Rectal smooth muscle tissue (tissue), 1 donor: ENCODE measurements at regions not wholly inside any gene's neighbourhood (a gene's known extent, or its start where the extent isn't known, plus 50 kb on each side); places are given as distances from the start of the nearest gene placed in this dataset.

Source experiments
- H3K27ac ChIP-seq: one replicate; pipeline ENCODE4 v1.7.0; 2013; ENCODE audit warnings: low read depth, low read length, inconsistent platforms
- H3K27me3 ChIP-seq: one replicate; pipeline ENCODE4 v1.7.0; 2013; ENCODE audit warnings: low read length; ENCODE audit not compliant: control insufficient read depth, insufficient read depth
- H3K36me3 ChIP-seq: one replicate; pipeline ENCODE4 v1.7.0; 2013; ENCODE audit warnings: low read length; ENCODE audit not compliant: control insufficient read depth, insufficient read depth
- H3K4me1 ChIP-seq: one replicate; pipeline ENCODE4 v1.7.0; 2013; ENCODE audit warnings: low read length; ENCODE audit not compliant: control insufficient read depth, insufficient read depth
- H3K4me3 ChIP-seq: one replicate; pipeline ENCODE4 v1.7.0; 2013; ENCODE audit warnings: low read length
- H3K9ac ChIP-seq: one replicate; pipeline ENCODE4 v1.7.0; 2013; ENCODE audit warnings: low read length

DNA sequence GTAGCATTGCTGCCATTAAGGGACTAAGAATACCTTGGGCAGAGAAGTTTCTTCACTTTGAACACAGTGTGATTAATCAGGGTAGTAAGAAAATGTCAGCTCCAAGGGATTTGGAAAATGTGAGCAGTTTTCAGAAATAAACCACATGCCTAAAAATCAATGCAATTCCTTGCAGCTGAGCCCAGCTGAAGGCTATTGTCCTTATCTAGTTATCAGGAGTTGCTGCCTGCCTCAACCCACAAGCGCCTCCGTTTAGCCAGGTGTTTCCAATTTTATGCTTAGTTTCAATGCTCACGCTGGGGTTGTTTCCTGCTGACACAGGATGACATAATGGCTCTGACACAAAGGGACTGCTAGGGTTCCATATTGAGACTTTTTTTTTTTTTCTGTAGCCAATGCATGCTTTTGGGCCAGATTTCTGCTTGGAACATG is 132.3 kb upstream of the ANK3 start:
- Histone ChIP-seq H3K4me3 (no peak overlapping the region), H3K4me1 (no peaks in the 10 kb centered on the region), H3K27me3 (no peaks in the 10 kb centered on the region), H3K27ac (no peak overlapping the region), H3K36me3 (no peaks in the 10 kb centered on the region), H3K9ac (no peak overlapping the region)

DNA sequence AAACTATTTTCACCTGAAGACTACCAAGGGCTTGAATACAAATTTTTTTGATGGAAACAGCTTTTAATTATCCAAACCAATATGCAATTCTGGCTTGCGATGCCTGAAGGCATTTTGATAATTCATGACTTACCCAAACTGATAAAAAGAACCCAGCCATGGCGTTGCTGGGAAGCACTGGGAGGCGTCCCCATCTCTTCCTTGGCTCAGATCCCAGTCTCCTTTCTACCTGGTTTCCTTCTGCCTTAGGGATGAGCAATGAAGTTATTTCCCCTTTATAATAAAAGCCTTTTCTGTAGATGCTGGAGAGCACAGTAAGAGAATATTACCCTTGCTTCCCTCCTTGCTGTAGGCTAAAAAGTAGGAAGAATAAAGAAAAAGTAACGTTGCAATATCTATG is 129.1 kb upstream of the ANK3 start:
- Histone ChIP-seq H3K27ac (no peak overlapping the region), H3K4me1 (no peaks in the 10 kb centered on the region), H3K36me3 (no peaks in the 10 kb centered on the region), H3K9ac (no peak overlapping the region), H3K27me3 (no peaks in the 10 kb centered on the region), H3K4me3 (no peak overlapping the region)

DNA sequence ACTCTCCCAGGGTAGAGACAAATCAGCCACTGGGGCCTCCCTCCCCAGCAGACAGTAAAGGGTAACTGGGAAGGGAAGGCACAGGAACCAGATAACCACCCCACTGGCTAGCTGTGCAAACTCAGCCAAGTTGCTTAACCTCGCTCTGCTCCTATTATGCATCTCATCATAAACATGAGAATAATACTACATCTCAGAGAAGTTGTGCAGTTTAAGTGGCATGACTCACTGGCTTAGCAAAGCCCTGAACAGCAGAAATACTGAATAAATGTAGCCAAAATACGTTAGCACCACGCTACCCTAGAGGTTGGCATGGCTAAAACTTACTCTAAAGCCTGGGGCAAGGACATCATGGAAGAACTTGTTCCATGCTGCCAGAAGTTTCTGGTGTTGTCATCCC is 128.1 kb upstream of the ANK3 start:
- Histone ChIP-seq H3K27ac (no peak overlapping the region), H3K36me3 (no peaks in the 10 kb centered on the region), H3K4me3 (no peak overlapping the region), H3K27me3 (no peaks in the 10 kb centered on the region), H3K9ac (no peak overlapping the region), H3K4me1 (no peaks in the 10 kb centered on the region)

DNA sequence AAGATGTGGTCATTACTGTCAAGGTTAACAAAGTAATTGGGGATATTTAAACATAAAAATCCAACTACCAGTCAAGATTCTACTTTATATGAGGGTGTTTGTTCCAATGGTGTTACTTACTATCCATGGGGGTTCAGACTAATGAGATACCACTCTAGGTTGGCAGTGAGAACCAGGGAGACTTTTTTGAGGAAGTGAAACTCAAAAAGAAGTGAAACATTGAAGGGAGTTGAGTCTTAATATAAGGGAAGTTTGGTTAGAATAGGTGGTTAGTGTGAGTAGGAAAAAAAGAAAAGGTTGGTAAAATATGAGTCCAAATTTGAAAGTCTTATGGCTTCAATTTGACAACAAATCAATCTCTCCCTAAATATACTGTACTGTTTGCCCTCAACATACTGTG is 123.6 kb upstream of the ANK3 start:
- Histone ChIP-seq H3K27ac (no peak overlapping the region), H3K4me1 (no peaks in the 10 kb centered on the region), H3K36me3 (no peaks in the 10 kb centered on the region), H3K4me3 (no peak overlapping the region), H3K9ac (no peak overlapping the region), H3K27me3 (no peaks in the 10 kb centered on the region)

DNA sequence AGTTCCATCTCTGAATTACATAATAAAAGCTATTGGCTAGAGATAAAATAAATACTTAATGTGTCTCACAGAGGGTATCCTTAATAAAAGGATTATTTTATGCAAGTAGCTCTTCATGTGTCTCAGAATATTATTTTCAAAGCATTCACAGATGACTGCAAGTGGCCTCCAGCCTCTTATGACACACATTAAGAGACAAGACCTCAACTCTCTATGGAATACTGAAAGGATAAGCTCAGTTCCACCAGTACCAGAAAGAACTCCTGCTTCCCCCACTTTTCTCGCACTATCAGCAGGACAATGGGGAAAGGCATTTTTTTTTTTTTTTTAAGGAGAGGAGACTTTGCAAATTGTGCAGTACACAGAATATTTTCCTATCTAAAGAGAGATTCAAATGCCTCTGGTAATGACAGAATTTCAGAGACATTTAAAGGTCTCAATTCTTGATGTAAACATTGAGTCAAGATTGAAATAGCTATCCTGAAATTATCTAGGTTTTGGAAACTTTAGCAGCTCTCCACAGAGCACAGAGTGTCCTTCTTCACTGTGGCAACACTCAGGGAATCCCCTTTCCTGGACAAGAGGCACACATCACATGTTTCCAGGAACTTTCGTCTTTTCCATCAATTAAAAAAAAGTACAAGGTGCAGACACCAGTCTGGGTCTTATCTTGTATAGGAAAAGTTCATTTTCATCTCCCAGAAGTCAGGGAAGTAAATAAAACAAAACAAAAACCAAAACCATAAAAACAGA is 122.0 kb upstream of the ANK3 start:
- no peak overlapping the region for H3K4me3 ChIP-seq
- no peaks in the 10 kb centered on the region for H3K4me1 ChIP-seq
- H3K27me3 ChIP-seq = no peaks in the 10 kb centered on the region
- H3K36me3 ChIP-seq = no peaks in the 10 kb centered on the region
- no peak overlapping the region for H3K9ac ChIP-seq
- no peak overlapping the region for H3K27ac ChIP-seq

DNA sequence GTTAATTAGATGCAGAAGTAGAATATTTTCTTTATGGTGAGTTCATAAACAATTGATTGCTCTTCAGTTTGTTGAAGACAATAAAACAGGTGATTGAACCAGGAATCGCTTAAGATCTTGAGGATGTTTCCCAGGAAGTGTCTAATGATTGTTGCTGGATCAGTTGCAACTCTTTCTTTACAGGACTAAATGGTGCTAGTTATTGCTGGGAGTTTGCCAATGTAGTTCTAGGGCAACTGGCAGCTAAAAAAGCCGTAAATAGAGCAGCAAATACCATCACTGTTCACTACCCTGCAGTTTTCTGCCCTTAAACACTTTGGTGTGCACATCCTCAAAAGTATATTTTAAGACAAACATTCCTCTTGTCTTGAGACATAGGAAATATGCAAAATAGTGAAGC is 119.2 kb upstream of the ANK3 start:
- Histone ChIP-seq H3K36me3 (no peaks in the 10 kb centered on the region), H3K4me3 (no peak overlapping the region), H3K27me3 (no peaks in the 10 kb centered on the region), H3K4me1 (no peaks in the 10 kb centered on the region), H3K27ac (no peak overlapping the region), H3K9ac (no peak overlapping the region)

DNA sequence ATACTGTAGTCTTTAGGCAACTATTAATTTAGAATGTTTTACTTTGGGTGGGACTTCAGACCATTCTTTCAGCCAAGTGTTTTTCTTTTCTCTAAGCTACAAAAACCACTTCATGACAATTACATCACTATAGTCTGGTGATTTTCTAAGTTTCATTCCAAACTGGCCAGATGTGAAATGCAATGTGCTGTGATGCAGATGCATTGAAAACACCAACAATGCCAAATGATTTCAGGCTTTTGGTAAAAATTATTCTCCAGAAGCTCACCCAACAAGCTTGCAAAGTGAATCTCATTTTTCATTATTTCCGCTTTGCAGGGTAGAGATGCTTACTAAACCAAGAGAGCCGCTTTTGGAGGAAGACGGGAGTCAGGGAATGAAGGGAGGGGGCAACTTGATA is 118.4 kb upstream of the ANK3 start:
- H3K27ac ChIP-seq = no peak overlapping the region
- H3K4me3 ChIP-seq = no peak overlapping the region
- no peaks in the 10 kb centered on the region for H3K4me1 ChIP-seq
- no peaks in the 10 kb centered on the region for H3K27me3 ChIP-seq
- no peak overlapping the region for H3K9ac ChIP-seq
- H3K36me3 ChIP-seq = no peaks in the 10 kb centered on the region

DNA sequence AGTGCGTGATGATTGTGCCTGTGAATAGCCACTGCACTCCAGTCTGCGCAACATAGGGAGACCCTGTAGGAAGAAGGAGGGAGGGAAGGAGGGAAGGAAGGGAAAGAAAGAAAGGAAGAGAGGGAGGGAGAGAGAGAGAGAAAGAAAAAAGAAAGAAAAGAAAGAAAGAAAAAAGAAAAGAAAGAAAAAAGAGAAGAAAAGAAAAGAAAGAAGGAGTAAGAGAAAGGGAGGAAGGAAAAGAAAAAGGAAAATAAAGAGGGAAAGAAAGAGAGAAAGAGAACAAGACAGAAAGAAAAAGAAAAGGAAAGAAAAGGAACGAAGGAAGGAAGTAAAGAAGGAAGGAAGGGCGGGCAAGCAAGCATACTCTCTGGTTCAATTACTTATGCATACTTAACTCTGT is 112.9 kb upstream of the ANK3 start:
- Histone ChIP-seq H3K4me1 (no peaks in the 10 kb centered on the region), H3K27ac (no peak overlapping the region), H3K9ac (no peak overlapping the region), H3K36me3 (no peaks in the 10 kb centered on the region), H3K27me3 (no peaks in the 10 kb centered on the region), H3K4me3 (no peak overlapping the region)

DNA sequence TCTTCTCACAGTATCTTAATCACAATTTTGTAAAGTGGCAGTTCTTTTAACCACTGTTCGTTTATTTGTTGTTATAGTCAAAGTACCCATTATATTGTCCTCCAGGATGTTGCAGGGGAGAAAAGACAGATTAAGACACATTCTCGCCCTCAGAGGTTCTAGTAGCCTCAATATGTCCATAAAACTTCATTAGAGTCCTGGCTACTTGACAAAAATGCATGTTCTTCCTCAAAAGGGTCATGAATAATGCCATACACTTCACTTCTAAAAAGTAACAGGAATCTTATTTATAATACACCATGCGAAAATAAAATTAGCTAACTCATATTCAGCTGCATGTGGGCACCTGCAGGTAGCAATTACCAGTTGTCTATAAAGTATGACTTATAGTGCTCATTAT is 109.3 kb upstream of the ANK3 start:
- Histone ChIP-seq H3K4me3 (no peak overlapping the region), H3K4me1 (no peaks in the 10 kb centered on the region), H3K27me3 (no peaks in the 10 kb centered on the region), H3K9ac (no peak overlapping the region), H3K36me3 (no peaks in the 10 kb centered on the region), H3K27ac (no peak overlapping the region)

DNA sequence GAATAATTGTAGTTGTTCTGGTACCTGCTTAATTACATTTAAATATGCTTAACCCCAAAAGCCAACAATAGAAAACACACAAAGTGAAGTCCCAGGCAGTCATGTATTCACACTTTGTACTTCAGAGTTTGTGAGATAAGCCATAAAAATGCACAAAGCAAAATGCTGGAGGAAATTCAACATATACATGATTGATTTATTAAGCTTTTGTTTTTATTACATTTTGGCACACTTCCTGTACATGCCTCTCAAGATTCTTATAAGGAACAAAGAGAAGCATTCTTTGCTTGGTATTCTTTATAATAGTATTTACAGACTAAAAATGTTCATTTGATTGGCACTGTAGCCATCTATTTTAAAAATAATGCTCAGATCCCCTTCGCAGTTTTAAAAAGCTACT is 107.7 kb upstream of the ANK3 start:
- H3K36me3 ChIP-seq = no peaks in the 10 kb centered on the region
- no peak overlapping the region for H3K27ac ChIP-seq

DNA sequence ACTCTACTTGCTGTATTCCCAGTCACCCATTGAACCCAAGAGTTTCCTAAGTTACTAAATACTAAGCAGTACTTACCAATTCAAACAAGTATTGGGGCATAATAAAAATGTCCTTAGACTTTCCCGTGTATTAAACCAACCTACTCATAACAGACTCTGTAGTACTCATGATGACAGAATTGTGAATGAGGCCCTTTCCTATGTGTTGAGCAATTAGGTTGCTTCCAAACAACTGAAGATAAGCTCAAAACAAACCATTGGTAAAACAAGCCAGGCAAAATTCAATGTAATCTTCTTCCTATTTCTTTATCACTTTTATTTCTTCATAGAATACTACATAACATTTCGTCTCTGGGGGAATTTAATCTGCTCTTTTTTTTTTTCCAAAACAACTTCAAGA is 106.5 kb upstream of the ANK3 start:
- Histone ChIP-seq H3K9ac (no peak overlapping the region), H3K4me1 (no peaks in the 10 kb centered on the region), H3K4me3 (no peak overlapping the region), H3K36me3 (no peaks in the 10 kb centered on the region), H3K27ac (no peak overlapping the region), H3K27me3 (no peaks in the 10 kb centered on the region)

More for the DNA sequence above, 107.7 kb upstream of the ANK3 start:
- Histone ChIP-seq H3K4me3 (no peak overlapping the region), H3K4me1 (no peaks in the 10 kb centered on the region), H3K9ac (no peak overlapping the region), H3K27me3 (no peaks in the 10 kb centered on the region)

DNA sequence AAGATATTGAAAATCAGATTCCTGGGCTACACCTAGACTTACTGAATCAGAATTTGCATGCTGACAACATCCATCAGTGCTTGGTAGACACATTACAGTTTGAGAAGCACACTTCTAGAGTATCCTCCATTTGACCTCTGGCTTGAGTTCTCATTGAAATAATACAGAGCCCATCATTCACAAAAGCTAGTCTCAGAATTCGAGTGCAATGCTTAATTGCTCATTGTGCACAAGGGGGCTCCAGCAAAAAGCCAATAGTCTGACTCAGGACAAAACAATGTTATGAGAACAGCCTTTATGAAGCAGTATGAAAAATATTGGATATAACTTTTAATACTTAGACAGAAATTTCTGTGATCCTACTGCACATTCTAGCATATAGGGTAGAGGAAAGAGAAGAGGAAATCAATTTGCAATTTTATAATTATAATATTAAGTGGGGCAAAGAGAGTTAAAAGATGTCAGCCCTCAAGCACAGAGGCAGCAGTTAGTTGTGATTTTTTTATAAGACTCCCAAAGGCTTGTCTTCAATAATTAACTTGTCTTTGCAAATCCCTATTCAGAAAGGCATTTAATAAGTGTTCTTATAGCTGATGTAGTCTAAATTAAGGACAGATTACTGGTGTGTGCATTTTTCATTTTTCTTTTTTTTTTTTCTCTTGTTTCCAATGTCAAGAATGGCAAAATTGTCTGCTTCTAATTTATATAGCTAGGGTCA is 105.8 kb upstream of the ANK3 start:
- H3K27me3 ChIP-seq = no peaks in the 10 kb centered on the region
- no peak overlapping the region for H3K27ac ChIP-seq
- no peak overlapping the region for H3K9ac ChIP-seq
- no peaks in the 10 kb centered on the region for H3K36me3 ChIP-seq
- no peaks in the 10 kb centered on the region for H3K4me1 ChIP-seq
- no peak overlapping the region for H3K4me3 ChIP-seq

DNA sequence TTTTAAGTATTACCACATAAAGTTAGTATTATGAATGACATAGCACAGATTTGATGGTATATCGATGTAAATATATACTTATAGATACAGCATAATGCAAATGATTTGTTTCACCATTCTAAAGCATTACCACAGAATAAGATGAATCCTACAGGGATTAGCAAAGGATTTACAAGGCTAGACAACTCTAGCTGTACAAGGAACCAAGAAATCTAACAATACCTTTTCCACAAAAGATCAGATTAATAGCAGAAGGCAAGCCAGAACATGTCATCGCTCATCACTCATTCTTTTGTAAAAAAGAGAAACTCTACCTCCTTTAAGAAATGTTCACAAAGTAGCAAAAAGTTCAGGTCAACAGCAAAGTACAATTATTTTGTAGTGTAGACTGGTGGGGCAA is 105.1 kb upstream of the ANK3 start:
- Histone ChIP-seq H3K4me3 (no peak overlapping the region), H3K27ac (no peak overlapping the region)

More for the DNA sequence above, 105.1 kb upstream of the ANK3 start:
- no peaks in the 10 kb centered on the region for H3K27me3 ChIP-seq
- no peaks in the 10 kb centered on the region for H3K4me1 ChIP-seq
- no peak overlapping the region for H3K9ac ChIP-seq
- no peaks in the 10 kb centered on the region for H3K36me3 ChIP-seq
